ENCODE measurements at regions not wholly inside any gene's neighbourhood (a gene's known extent, or its start where the extent isn't known, plus 50 kb on each side); places are given as distances from the start of the nearest gene placed in this dataset.

DNA sequence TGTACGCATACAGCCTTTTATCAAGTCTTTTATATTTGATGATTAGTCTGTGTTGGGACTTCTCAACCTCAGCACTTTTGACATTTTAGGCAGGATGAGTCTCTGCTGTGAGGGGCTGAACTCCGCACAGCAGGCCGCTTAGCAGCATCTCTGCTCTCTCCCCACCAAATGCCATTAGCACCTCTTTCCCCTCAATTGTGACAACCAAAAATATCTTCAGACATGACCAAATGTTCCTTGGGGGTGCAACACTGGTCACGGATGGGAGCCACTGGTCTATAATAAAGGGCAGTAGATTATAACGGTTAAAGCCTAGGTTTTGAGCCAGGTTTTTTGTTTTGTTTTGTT lies 109.7 kb upstream of the LRIG1 start:
- TF ChIP-seq, protein P1, sequence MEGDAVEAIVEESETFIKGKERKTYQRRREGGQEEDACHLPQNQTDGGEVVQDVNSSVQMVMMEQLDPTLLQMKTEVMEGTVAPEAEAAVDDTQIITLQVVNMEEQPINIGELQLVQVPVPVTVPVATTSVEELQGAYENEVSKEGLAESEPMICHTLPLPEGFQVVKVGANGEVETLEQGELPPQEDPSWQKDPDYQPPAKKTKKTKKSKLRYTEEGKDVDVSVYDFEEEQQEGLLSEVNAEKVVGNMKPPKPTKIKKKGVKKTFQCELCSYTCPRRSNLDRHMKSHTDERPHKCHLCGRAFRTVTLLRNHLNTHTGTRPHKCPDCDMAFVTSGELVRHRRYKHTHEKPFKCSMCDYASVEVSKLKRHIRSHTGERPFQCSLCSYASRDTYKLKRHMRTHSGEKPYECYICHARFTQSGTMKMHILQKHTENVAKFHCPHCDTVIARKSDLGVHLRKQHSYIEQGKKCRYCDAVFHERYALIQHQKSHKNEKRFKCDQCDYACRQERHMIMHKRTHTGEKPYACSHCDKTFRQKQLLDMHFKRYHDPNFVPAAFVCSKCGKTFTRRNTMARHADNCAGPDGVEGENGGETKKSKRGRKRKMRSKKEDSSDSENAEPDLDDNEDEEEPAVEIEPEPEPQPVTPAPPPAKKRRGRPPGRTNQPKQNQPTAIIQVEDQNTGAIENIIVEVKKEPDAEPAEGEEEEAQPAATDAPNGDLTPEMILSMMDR (conservative IDR thresholded peaks at IDR 0.05; ENCODE audit: low read length), result no peak
- no peak for TF ChIP-seq EZH2phosphoT487 (IDR thresholded peaks at IDR 0.05; ENCODE audit: borderline replicate concordance, low read depth, low read length)
